ENCODE measurements at regions not wholly inside any gene's neighbourhood (a gene's known extent, or its start where the extent isn't known, plus 50 kb on each side); places are given as distances from the start of the nearest gene placed in this dataset.

- TF ChIP-seq KDM1A (IDR thresholded peaks at IDR 0.05; ENCODE audit: low read depth) (no peak), POLR2A (IDR thresholded peaks at IDR 0.05; ENCODE audit: low read length) (no peak), NFE2L2 (conservative IDR thresholded peaks at IDR 0.05; ENCODE audit: low read length) (no peak), PBX3 (IDR thresholded peaks at IDR 0.05) (no peak), HDAC2 (IDR thresholded peaks at IDR 0.05) (no peak), JUNB (IDR thresholded peaks at IDR 0.05) (no peak), RCOR1 (IDR thresholded peaks at IDR 0.05; ENCODE audit: low read depth, low read length) (no peak), EHMT2 (IDR thresholded peaks at IDR 0.05; ENCODE audit: low read depth) (no peak)
- TF ChIP-seq, protein P1, sequence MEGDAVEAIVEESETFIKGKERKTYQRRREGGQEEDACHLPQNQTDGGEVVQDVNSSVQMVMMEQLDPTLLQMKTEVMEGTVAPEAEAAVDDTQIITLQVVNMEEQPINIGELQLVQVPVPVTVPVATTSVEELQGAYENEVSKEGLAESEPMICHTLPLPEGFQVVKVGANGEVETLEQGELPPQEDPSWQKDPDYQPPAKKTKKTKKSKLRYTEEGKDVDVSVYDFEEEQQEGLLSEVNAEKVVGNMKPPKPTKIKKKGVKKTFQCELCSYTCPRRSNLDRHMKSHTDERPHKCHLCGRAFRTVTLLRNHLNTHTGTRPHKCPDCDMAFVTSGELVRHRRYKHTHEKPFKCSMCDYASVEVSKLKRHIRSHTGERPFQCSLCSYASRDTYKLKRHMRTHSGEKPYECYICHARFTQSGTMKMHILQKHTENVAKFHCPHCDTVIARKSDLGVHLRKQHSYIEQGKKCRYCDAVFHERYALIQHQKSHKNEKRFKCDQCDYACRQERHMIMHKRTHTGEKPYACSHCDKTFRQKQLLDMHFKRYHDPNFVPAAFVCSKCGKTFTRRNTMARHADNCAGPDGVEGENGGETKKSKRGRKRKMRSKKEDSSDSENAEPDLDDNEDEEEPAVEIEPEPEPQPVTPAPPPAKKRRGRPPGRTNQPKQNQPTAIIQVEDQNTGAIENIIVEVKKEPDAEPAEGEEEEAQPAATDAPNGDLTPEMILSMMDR (IDR thresholded peaks at IDR 0.05): no peak
These were observed 1131.6 kb downstream of the DTWD2 start for GRCh38 chr5:117856713-117857112.
